Transverse colon (tissue), 4 donors: ENCODE measurements at regions not wholly inside any gene's neighbourhood (a gene's known extent, or its start where the extent isn't known, plus 50 kb on each side); places are given as distances from the start of the nearest gene placed in this dataset.
A peak's percentile ranks its signal among the peaks of the same experiment; 100 is the strongest.

Experiments used
- DNase-seq: peaks from one replicate; pipeline ENCODE4 v3.0.0-alpha.2; 2019
- H3K27ac ChIP-seq, 4 donors: fragments of 200-600 bp; sonication (generic); 2 replicates each; pipeline ENCODE4 v1.5.1; 2016 to 2018; ENCODE audit warnings: inconsistent platforms in 4 of 4
- H3K27me3 ChIP-seq: fragments of 200-600 bp; sonication (generic); 2 replicates; pipeline ENCODE4 v1.5.1; 2017; ENCODE audit warnings: inconsistent platforms
- H3K36me3 ChIP-seq, 4 donors: fragments of 200-600 bp; sonication (generic); 2 replicates each; pipeline ENCODE4 v1.5.1; 2017 to 2019; ENCODE audit warnings: inconsistent platforms in 4 of 4
- H3K4me1 ChIP-seq, 4 donors: fragments of 200-600 bp; sonication (generic); 2 replicates each; pipeline ENCODE4 v1.5.1; 2017 to 2020; ENCODE audit warnings: inconsistent platforms in 4 of 4
- H3K4me3 ChIP-seq, 4 donors: fragments of 200-600 bp; sonication (generic); 1 replicate in 1 of 4; 2 replicates in 3 of 4; pipeline versions ENCODE4 v1.5.1 to v1.6.1; 2017 to 2019; ENCODE audit warnings: inconsistent platforms in 4 of 4
- H3K9me3 ChIP-seq, 2 donors: fragments of 200-600 bp; sonication (generic); 2 replicates each; pipeline ENCODE4 v1.5.1; 2017 to 2019; ENCODE audit warnings: inconsistent platforms in 2 of 2
- CTCF ChIP-seq, 5 experiments: fragments of 200-600 bp in 3 of 5; fragments of 450-650 bp in 2 of 5; sonication (generic) in 3 of 5; IDR thresholded peaks; 1 replicate in 2 of 5; 2 replicates in 3 of 5; pipeline ENCODE4 v1.5.1; 2016 to 2017; ENCODE audit warnings: antibody characterized with exemption in 5 of 5, inconsistent platforms in 3 of 5, mild to moderate bottlenecking in 2 of 5, moderate library complexity in 1 of 5
- EP300 ChIP-seq: sonication (generic); formaldehyde crosslinking; IDR thresholded peaks from one replicate; pipeline ENCODE4 v1.6.1; 2017; ENCODE audit warnings: antibody characterized with exemption, low read depth
- POLR2A ChIP-seq: fragments of 450-650 bp; IDR thresholded peaks from one replicate; pipeline ENCODE4 v1.6.1; 2016; ENCODE audit warnings: antibody characterized with exemption, mild to moderate bottlenecking, moderate library complexity
- POLR2AphosphoS5 ChIP-seq, 3 donors: sonication (generic); formaldehyde crosslinking; IDR thresholded peaks; one replicate each; pipeline ENCODE4 v1.6.1; 2016; ENCODE audit warnings: antibody characterized with exemption in 3 of 3
- WGBS, 2 donors: methylation state at CpG; one replicate each; pipeline ENCODE4 v1.1.5; 2018; ENCODE audit warnings: low coverage in 1 of 2; 5-methylcytosine and 5-hydroxymethylcytosine counted together
- in situ Hi-C, 4 donors: fragments of 200-750 bp; cut with MboI; loops; one replicate each; pipeline versions ENCODE4 v1.15.0 to v1.15.1; 2017; ENCODE audit warnings: low sequenced_read_pairs in 3 of 4, low pct_ligation_motif_present in 1 of 4, low pct_unique_long_range_greater_than_20kb in 1 of 4
- intact Hi-C: fragments of 100-400 bp; cut with DNase I; formaldehyde crosslinking; loops from one replicate; pipeline ENCODE4 v1.15.1; 2023; ENCODE audit warnings: low total_unique reads

DNA sequence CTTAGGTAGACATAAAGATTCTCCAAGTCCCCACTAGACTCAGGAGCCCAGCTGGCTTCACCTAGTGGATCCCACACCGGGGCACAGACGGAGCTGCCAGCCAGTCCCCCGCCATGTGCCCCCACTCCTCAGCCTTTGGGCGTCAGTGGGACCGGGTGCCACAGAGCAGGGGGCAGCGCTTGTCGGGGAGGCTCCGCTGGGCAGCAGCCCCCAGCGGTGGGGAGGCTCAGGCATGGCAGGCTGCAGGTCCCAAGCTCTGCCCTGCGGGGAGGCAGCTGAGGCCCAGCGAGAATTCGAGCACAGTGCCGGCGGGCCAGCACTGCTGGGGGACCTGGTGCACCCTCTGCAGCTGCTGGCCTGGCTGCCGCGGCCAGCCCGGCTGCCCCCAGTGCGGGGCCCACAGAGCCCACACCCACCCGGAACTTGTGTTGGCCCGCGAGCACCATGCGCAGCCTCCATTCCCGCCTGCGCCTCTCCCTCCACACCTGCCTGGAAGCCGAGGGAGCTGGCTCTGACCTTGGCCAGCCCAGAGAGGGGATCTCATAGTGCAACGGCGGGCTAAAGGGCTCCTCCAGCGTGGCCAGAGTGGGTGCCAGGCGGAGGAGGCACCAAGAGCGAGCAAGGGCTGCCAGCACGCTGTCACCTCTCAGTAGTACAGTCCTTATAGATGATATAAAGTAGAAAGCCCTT lies 390.7 kb downstream of the PLK2 start:
- DNase-seq = no peak
- Histone ChIP-seq H3K27me3 (no peaks in the 10 kb centered on the region), H3K27ac (peak overlapping the region in 2 of 4 donors; percentile 17 to 36), H3K4me3 (no peak overlapping the region), H3K36me3 (no peaks in the 10 kb centered on the region), H3K4me1 (peaks cover 0 to 36% (median 0%) of the 10 kb centered on the region in 4 donors), H3K9me3 (no peaks in the 10 kb centered on the region)
- intact Hi-C loops (no loop called here), in situ Hi-C loops (no loop called here)
- WGBS, 2 donors = 89% methylated on average over 27 of the region's 31 CpGs; no CpG with 5 or more reads in 1 of the 2 donors
- TF ChIP-seq CTCF (IDR thresholded peaks at IDR 0.05) (no peak), POLR2A (no peak)

DNA sequence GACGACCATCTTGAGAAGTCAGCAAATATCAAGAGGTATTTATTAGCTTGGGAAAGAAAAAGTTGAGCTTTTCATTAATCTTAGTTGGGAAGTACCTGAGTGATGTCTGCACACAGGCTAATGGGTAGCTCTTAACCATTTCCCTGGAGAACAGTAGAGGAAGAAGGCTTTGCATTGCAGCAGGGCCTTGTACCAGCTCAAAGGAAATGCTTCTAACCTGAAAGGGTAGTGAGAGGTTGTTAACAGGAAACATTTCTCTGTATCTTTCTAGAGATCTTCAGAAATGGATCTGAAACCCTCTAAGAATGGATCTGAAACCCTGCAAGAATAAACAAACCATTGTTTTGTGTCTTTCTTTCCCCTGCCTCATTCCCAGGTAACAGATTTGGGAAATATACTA lies 393.3 kb downstream of the PLK2 start:
- no peaks in the 10 kb centered on the region for H3K9me3 ChIP-seq
- TF ChIP-seq EP300 (no peak), POLR2AphosphoS5 (IDR thresholded peaks at IDR 0.05) (no peak), POLR2A (no peak), CTCF (IDR thresholded peaks at IDR 0.05) (no peak)
- no peak for DNase-seq
- H3K27me3 ChIP-seq = no peaks in the 10 kb centered on the region
- H3K4me3 ChIP-seq = no peak overlapping the region
- in situ Hi-C loops (no loop called here), intact Hi-C loops (no loop called here)
- WGBS, 2 donors = 78 to 81% methylated on average over 1 of the region's 1 CpG
- H3K27ac ChIP-seq = no peak overlapping the region
- H3K36me3 ChIP-seq = no peaks in the 10 kb centered on the region
- peaks cover 0 to 10% (median 0%) of the 10 kb centered on the region in 4 donors for H3K4me1 ChIP-seq

DNA sequence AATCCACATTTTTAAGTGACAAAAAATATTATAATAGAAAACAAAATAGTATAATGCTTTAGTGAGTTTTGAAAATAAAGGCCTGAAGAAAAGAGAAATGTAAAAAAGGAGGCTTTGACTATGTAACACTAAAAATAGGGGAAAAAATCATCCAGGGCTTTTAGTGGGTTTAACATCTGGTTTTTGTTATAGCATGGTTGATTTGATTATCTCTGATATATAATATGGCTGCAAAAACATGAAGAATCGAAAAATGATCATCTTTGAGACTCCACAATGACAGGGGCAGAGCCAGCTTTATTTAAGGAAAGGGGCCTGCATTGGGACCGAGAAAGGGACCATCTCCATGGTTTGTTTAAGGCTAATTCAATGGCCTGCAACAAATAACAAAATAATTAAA lies 393.8 kb downstream of the PLK2 start:
- WGBS, 2 donors = 72 to 83% methylated on average over 2 of the region's 2 CpGs
- Histone ChIP-seq H3K27me3 (no peaks in the 10 kb centered on the region), H3K4me3 (no peak overlapping the region), H3K27ac (no peak overlapping the region), H3K4me1 (peaks cover 0 to 9% (median 0%) of the 10 kb centered on the region in 4 donors), H3K36me3 (no peaks in the 10 kb centered on the region), H3K9me3 (no peaks in the 10 kb centered on the region)
- intact Hi-C loops = no loop called here
- in situ Hi-C loops = no loop called here
- TF ChIP-seq POLR2A = no peak
- TF ChIP-seq POLR2AphosphoS5 (IDR thresholded peaks at IDR 0.05) = no peak
- TF ChIP-seq EP300 = no peak
- no peak for TF ChIP-seq CTCF (IDR thresholded peaks at IDR 0.05)
- DNase-seq = no peak

DNA sequence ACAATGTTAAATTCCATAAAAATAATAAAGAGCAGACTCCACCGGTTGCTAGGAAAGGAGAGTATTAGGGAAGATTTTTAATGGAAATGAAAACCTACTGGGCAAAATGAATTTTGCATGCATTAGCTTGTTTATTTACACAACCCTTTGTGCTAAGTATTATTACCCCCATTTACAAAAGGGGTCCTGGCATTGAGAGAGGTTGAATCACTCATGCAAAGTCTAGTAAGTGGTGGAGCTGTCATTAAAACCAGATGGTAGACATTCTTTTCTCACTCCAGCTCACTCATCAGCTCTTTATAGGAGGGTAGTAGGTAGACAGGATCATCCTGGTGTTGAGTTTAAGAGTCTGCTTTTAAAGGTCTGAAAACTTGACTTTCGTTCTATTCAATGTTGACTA lies 395.1 kb downstream of the PLK2 start:
- in situ Hi-C loops = no loop called here
- no peak for TF ChIP-seq CTCF (IDR thresholded peaks at IDR 0.05)
- no peak for TF ChIP-seq POLR2AphosphoS5 (IDR thresholded peaks at IDR 0.05)
- no peak for TF ChIP-seq POLR2A
- no peak for TF ChIP-seq EP300

More for the DNA sequence above, 395.1 kb downstream of the PLK2 start:
- H3K27ac ChIP-seq = no peak overlapping the region
- H3K36me3 ChIP-seq = no peaks in the 10 kb centered on the region
- H3K4me3 ChIP-seq = no peak overlapping the region
- DNase-seq = no peak
- 55 to 86% methylated on average over 2 of the region's 2 CpGs for WGBS, 2 donors
- no peaks in the 10 kb centered on the region for H3K27me3 ChIP-seq
- intact Hi-C loops = no loop called here
- H3K9me3 ChIP-seq = no peaks in the 10 kb centered on the region
- H3K4me1 ChIP-seq = no peaks in the 10 kb centered on the region
